ENCODE measurements at regions not wholly inside any gene's neighbourhood (a gene's known extent, or its start where the extent isn't known, plus 50 kb on each side); places are given as distances from the start of the nearest gene placed in this dataset.

- intact Hi-C loops (cut with DNase I): no loop called here
- Histone ChIP-seq H3K4me3 (no peak overlapping the region), H3K9me3 (replicated peaks in 1 of 3) (no peaks in the 10 kb centered on the region), H3K27ac (no peak overlapping the region), H3K4me1 (replicated peaks in 1 of 2) (peaks cover 0 to 6% of the 10 kb centered on the region in 2 donors), H3K27me3 (no peaks in the 10 kb centered on the region), H3K36me3 (replicated peaks in 1 of 2) (no peaks in the 10 kb centered on the region)
- no peak for TF ChIP-seq CTCF (IDR thresholded peaks at IDR 0.05)
- no peak for TF ChIP-seq POLR2A (IDR thresholded peaks at IDR 0.05)
- DNase-seq: no peak
- WGBS, 4 donors: 66 to 78% (median 74%) methylated on average over 11 of the region's 11 CpGs
Observed at GRCh38 chr6:167697316-167697715, 129.4 kb upstream of the AFDN start.

DNA sequence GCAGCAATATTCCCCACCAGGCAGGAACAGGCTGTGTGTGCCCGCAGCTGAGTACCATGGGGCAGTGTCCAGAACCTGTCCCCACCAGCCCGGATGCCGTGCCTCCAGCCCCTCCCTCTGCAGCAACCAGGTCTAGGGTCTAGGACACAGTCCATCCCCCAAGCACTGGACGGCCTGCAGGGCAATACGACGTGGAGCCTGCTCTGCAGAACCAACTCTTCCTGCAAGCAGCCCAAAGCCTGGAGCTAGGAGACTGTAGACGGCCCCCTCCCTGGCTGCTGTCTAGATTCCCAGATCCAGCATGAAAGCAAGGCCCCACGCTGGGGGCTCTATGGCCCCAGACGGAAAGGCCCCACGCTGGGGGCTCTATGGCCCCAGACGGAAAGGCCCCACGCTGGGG, 128.2 kb upstream of the AFDN start:
- Histone ChIP-seq H3K27ac (peak overlapping the region in 1 of 5 donors; percentile 86), H3K9me3 (replicated peaks in 1 of 3) (no peaks in the 10 kb centered on the region), H3K27me3 (no peaks in the 10 kb centered on the region), H3K4me3 (no peak overlapping the region), H3K36me3 (replicated peaks in 1 of 2) (no peaks in the 10 kb centered on the region), H3K4me1 (replicated peaks in 1 of 2) (peaks cover 0 to 6% of the 10 kb centered on the region in 2 donors)
- intact Hi-C loops (cut with DNase I): no loop called here
- 89 to 92% (median 90%) methylated on average over 6 to 12 of the region's 12 CpGs; no CpG with 5 or more reads in 1 of the 4 donors for WGBS, 4 donors
- no peak for DNase-seq
- TF ChIP-seq POLR2A (IDR thresholded peaks at IDR 0.05) (no peak), CTCF (IDR thresholded peaks at IDR 0.05) (no peak)

DNA sequence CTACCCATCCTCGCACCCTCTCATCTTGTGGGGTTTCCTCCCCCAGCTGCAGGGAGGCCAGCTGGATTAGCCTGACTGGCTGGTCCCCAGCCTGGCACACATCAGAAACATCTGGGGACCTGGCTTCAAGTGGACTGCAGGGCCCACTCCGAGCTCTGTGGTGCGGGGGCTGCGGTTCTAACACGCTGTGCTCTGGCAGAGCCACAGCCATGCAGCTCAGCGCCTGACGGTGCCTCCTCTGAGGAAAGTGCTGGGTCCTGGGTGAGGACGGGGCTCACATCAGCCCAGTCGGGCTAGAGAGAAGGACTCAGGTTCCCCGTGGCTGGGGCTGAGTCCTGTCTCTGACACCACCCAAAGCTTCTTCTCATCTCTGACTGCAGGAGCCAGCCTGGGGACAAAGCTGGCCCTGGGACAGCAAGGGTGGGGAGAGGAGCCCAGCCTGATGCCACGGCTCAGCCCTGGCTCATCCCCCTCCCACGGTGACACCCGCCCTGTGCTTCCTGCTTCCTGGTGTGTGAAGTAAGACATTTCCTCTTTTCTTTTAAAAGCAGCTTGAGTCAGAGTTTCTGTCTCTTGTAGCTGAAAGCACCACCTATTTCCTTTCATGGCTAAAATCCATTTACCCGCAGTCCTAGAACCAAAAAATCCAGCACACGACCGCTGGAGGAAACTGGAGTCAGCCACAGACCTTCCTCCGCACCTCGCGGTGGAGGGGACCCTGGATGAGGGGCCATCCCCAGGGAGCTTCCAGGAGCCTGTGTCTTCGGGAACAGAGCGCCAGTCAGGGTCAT, 127.4 kb upstream of the AFDN start:
- H3K27ac ChIP-seq: peak overlapping the region in 4 of 5 donors; percentile 38 to 86 (median 58)
- no peaks in the 10 kb centered on the region for H3K36me3 ChIP-seq (replicated peaks in 1 of 2)
- intact Hi-C loops (cut with DNase I): no loop called here

GRCh38 chr6:167700199-167700598, 126.5 kb upstream of the AFDN start:
- no peak for DNase-seq
- H3K27ac ChIP-seq: peak overlapping the region in 2 of 5 donors; percentile 38 to 70
- intact Hi-C loops (cut with DNase I): no loop called here
- TF ChIP-seq CTCF (IDR thresholded peaks at IDR 0.05): no peak
- no peak for TF ChIP-seq POLR2A (IDR thresholded peaks at IDR 0.05)
- H3K36me3 ChIP-seq (replicated peaks in 1 of 2): no peaks in the 10 kb centered on the region
- H3K27me3 ChIP-seq: no peaks in the 10 kb centered on the region
- H3K9me3 ChIP-seq (replicated peaks in 1 of 3): no peaks in the 10 kb centered on the region
- WGBS, 4 donors: 78 to 85% (median 82%) methylated on average over 8 of the region's 8 CpGs
- peaks cover 0 to 6% of the 10 kb centered on the region in 2 donors for H3K4me1 ChIP-seq (replicated peaks in 1 of 2)
- no peak overlapping the region for H3K4me3 ChIP-seq

More for the DNA sequence above, 127.4 kb upstream of the AFDN start:
- Histone ChIP-seq H3K4me3 (peak overlapping the region in 1 of 4 donors; percentile 11), H3K27me3 (no peaks in the 10 kb centered on the region), H3K9me3 (replicated peaks in 1 of 3) (no peaks in the 10 kb centered on the region), H3K4me1 (replicated peaks in 1 of 2) (peaks cover 0 to 6% of the 10 kb centered on the region in 2 donors)
- 37 to 45% (median 41%) methylated on average over 11 to 21 of the region's 21 CpGs for WGBS, 4 donors
- DNase-seq: peak; percentile 41 to 83 (median 60)
- no peak for TF ChIP-seq POLR2A (IDR thresholded peaks at IDR 0.05)

DNA sequence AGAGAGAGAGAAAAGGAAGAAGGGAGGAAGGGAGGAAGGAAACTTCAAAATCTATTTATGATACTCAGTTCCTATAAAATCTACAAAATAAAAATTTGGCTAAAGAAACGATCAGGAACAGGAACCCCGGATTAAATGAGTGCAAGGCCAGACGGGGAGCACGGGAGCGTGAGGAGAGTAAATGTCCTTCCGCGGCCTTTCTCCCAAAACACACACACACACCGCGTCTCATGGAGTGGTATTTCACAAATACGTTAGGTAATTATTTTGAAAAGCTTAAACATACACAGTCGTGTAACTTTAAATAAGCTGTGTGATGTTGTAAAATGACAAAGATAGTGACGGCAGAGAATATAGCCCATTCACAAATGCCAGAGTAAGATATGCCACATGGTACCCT, 125.7 kb upstream of the AFDN start:
- WGBS, 4 donors: 87 to 93% (median 89%) methylated on average over 12 of the region's 12 CpGs
- peaks cover 0 to 6% of the 10 kb centered on the region in 2 donors for H3K4me1 ChIP-seq (replicated peaks in 1 of 2)
- no peaks in the 10 kb centered on the region for H3K36me3 ChIP-seq (replicated peaks in 1 of 2)
- H3K9me3 ChIP-seq (replicated peaks in 1 of 3): no peaks in the 10 kb centered on the region
- intact Hi-C loops (cut with DNase I): no loop called here
- TF ChIP-seq CTCF (IDR thresholded peaks at IDR 0.05): no peak
- no peak for TF ChIP-seq POLR2A (IDR thresholded peaks at IDR 0.05)
- no peak overlapping the region for H3K27ac ChIP-seq
- H3K4me3 ChIP-seq: no peak overlapping the region
- no peak for DNase-seq
- no peaks in the 10 kb centered on the region for H3K27me3 ChIP-seq

Measured in adrenal gland (tissue), 9 donors.